Upper lobe of right lung (tissue), 1 donor: ENCODE measurements at regions not wholly inside any gene's neighbourhood (a gene's known extent, or its start where the extent isn't known, plus 50 kb on each side); places are given as distances from the start of the nearest gene placed in this dataset.

ENCODE experiments used
- ATAC-seq: fragments of 200-7000 bp; cut with Tn5 transposase; one replicate; pipeline ENCODE4 v1.9.1; 2020; ENCODE audit warnings: mild to moderate bottlenecking, moderate library complexity
- DNase-seq: peaks from one replicate; pipeline ENCODE4 v3.0.0-alpha.2; 2020
- H3K27ac ChIP-seq: fragments of 200-600 bp; one replicate; pipeline ENCODE4 v1.8.0; 2022
- H3K27me3 ChIP-seq: fragments of 200-600 bp; one replicate; pipeline ENCODE4 v1.8.0; 2022; ENCODE audit warnings: mild to moderate bottlenecking
- H3K36me3 ChIP-seq: fragments of 200-600 bp; one replicate; pipeline ENCODE4 v1.8.0; 2022
- H3K4me1 ChIP-seq: fragments of 200-600 bp; one replicate; pipeline ENCODE4 v1.8.0; 2022
- H3K4me3 ChIP-seq: fragments of 200-600 bp; one replicate; pipeline ENCODE4 v1.8.0; 2022; ENCODE audit warnings: mild to moderate bottlenecking
- H3K9me3 ChIP-seq: fragments of 200-600 bp; one replicate; pipeline ENCODE4 v1.8.0; 2022
- intact Hi-C: fragments of 100-400 bp; cut with DNase I; formaldehyde crosslinking; loops from one replicate; pipeline ENCODE4 v1.11.0; 2022
- TF ChIP-seq, protein P1 (sequence below): fragments of 200-600 bp; IDR thresholded peaks from one replicate; pipeline ENCODE4 v1.8.0; 2022; ENCODE audit warnings: antibody characterized with exemption
- donor health status: DM: no; HTN: yes; CAD: no; lungs with severe emphysema.

DNA sequence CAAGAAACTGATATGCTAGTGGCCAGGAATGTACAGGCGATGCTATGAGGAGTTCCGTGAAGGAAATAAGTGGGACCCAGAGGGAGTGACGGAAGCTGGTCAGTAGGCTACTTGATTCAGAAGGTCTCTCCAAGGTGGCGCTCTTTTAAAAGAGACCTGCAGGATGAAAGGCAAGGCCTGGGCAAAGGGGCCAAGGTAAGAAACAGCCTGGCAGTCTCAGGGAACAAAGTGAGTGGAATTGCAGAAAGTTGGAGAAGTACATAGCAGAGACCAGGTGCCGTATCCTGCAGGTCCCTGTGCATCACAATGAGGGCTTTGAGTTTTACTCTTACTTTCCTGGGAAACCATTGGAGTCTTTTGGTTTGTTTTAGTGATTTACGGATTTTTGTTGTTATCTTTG lies 905.6 kb downstream of the BCL11B start:
- H3K4me3 ChIP-seq: no peak overlapping the region
- ATAC-seq: no peak

DNA sequence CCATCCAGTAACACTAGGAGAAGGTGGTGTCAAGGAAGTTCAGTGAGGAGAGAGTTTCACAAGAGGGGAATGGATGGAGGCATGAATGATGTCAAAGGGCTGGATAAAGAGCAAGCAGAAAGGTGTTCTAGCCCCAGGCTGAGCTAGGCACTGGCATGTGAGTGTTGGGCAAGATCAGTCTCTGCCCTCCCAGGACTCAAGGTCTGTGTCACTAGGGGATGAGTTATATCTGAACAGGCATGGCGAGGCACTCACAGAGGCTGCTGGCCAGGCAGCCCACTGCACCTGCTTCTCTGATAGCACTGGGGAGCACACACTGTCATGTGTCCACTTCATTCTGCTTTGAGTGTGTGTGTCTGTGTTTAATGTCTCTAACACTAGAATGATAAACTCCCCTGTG lies 903.8 kb downstream of the BCL11B start:
- intact Hi-C loops: no loop called here
- Histone ChIP-seq H3K36me3 (no peaks in the 10 kb centered on the region), H3K4me1 (no peaks in the 10 kb centered on the region), H3K27ac (no peak overlapping the region), H3K9me3 (no peaks in the 10 kb centered on the region), H3K27me3 (no peaks in the 10 kb centered on the region), H3K4me3 (no peak overlapping the region)
- DNase-seq (no peak), ATAC-seq (no peak)
- TF ChIP-seq, protein P1, sequence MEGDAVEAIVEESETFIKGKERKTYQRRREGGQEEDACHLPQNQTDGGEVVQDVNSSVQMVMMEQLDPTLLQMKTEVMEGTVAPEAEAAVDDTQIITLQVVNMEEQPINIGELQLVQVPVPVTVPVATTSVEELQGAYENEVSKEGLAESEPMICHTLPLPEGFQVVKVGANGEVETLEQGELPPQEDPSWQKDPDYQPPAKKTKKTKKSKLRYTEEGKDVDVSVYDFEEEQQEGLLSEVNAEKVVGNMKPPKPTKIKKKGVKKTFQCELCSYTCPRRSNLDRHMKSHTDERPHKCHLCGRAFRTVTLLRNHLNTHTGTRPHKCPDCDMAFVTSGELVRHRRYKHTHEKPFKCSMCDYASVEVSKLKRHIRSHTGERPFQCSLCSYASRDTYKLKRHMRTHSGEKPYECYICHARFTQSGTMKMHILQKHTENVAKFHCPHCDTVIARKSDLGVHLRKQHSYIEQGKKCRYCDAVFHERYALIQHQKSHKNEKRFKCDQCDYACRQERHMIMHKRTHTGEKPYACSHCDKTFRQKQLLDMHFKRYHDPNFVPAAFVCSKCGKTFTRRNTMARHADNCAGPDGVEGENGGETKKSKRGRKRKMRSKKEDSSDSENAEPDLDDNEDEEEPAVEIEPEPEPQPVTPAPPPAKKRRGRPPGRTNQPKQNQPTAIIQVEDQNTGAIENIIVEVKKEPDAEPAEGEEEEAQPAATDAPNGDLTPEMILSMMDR: no peak

More for the DNA sequence above, 905.6 kb downstream of the BCL11B start:
- Histone ChIP-seq H3K9me3 (no peaks in the 10 kb centered on the region), H3K36me3 (no peaks in the 10 kb centered on the region), H3K4me1 (no peaks in the 10 kb centered on the region), H3K27ac (no peak overlapping the region), H3K27me3 (no peaks in the 10 kb centered on the region)
- no peak for DNase-seq
- TF ChIP-seq, protein P1: no peak
- intact Hi-C loops: no loop called here

DNA sequence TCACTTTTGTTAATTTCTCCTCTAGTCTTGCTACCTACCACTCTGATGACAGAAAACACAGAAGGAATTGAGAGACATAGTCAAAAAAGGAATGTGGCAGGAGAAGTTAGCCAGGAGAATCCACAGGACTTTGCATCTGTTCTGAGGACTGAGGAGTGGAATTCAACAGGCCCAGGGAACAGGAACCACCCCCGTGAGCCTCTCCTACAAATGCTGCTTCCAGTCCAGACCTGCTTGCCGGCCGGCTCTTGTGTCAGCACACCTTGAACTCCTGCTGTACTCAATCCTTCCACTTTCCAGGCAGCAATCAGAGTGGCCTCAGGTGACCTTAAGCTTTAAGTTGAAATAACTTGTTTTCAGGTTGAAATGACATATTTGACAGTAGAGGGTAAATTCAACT lies 903.1 kb downstream of the BCL11B start:
- Histone ChIP-seq H3K36me3 (no peaks in the 10 kb centered on the region), H3K27ac (no peak overlapping the region), H3K4me3 (no peak overlapping the region), H3K4me1 (no peaks in the 10 kb centered on the region), H3K9me3 (no peaks in the 10 kb centered on the region), H3K27me3 (no peaks in the 10 kb centered on the region)
- ATAC-seq: peak; percentile 52
- no peak for DNase-seq
- TF ChIP-seq, protein P1: no peak
- intact Hi-C loops: no loop called here

DNA sequence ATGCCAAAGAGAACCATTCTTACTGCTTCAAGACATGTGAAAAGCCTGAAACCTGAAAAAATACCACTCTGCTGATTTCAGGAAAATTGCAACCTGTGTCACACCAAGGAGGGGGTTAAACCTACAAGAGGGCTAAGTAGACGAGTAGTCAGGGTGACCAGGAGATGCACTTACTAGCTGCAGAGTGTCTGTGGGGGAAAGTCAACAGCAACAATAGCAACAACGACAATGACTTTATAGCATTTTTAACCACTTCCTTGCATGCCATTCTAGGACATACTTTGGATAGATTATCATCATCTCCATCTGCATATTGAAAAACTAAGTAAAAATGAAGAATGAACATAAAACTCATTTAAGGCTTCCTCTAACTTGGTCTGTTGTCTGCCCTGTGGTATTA lies 902.7 kb downstream of the BCL11B start:
- DNase-seq: no peak
- ATAC-seq: no peak
- H3K27ac ChIP-seq: no peak overlapping the region
- no peaks in the 10 kb centered on the region for H3K9me3 ChIP-seq
- H3K36me3 ChIP-seq: no peaks in the 10 kb centered on the region
- intact Hi-C loops: no loop called here
- no peak overlapping the region for H3K4me3 ChIP-seq
- TF ChIP-seq, protein P1: no peak
- no peaks in the 10 kb centered on the region for H3K4me1 ChIP-seq
- H3K27me3 ChIP-seq: no peaks in the 10 kb centered on the region

DNA sequence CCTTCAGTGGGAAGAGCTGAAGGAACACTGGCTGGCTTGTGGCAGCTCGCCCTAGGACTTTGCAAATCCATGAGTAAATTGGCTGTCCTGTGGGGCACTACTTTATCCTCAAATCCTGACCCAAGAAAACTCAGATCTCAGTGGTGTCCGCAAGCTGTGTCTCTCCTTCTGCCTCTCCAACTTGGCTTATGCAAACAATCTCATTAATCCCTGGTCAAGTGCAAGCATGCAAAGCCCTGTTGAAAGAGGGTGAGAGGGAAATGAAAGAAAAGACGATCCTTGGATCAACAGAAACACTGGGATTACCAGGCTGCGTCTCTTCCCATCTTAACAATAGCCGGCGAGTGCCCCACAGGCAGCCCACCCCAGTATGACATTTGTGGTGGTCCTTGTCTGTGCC lies 901.6 kb downstream of the BCL11B start:
- DNase-seq (no peak), ATAC-seq (no peak)
- no peaks in the 10 kb centered on the region for H3K9me3 ChIP-seq
- no peaks in the 10 kb centered on the region for H3K36me3 ChIP-seq
- intact Hi-C loops: no loop called here
- TF ChIP-seq, protein P1: no peak
- H3K27ac ChIP-seq: no peak overlapping the region
- no peaks in the 10 kb centered on the region for H3K4me1 ChIP-seq
- no peaks in the 10 kb centered on the region for H3K27me3 ChIP-seq
- no peak overlapping the region for H3K4me3 ChIP-seq

DNA sequence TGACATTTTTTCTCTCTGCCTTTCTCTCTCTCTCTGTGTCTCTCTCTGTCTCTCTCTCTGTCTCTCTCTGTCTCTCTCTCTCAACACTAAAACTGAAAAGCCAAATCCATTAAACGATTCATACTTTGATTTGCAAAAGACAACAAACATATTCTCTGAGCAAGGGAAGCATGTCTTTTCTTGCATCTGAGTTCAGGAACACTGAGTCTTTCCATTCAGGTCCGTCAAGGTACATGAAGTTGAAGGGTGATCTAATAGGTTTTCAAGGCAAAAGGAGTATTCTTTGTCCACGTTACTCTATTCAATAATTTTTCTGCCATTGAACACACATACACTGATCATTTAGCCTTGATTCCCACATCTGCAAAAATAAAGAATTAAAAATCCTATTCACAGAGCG lies 900.9 kb downstream of the BCL11B start:
- Histone ChIP-seq H3K9me3 (no peaks in the 10 kb centered on the region), H3K27me3 (no peaks in the 10 kb centered on the region), H3K36me3 (no peaks in the 10 kb centered on the region), H3K4me1 (no peaks in the 10 kb centered on the region), H3K4me3 (no peak overlapping the region), H3K27ac (no peak overlapping the region)
- ATAC-seq (no peak), DNase-seq (no peak)
- TF ChIP-seq, protein P1: no peak
- intact Hi-C loops: no loop called here
